ENCODE measurements at regions not wholly inside any gene's neighbourhood (a gene's known extent, or its start where the extent isn't known, plus 50 kb on each side); places are given as distances from the start of the nearest gene placed in this dataset.

- Mint-ChIP-seq H3K36me3 (ENCODE audit: low read depth) (no peaks in the 10 kb centered on the region), H3K4me1 (no peaks in the 10 kb centered on the region), H3K4me3 (no peak overlapping the region), H3K27ac (no peak overlapping the region), H3K27me3 (ENCODE audit: insufficient read depth) (no peaks in the 10 kb centered on the region), H3K9me3 (peaks cover 84% of the 10 kb centered on the region)
- DNase-seq = no peak
- Histone ChIP-seq H3K4me1 (ENCODE audit: control insufficient read depth, insufficient read depth, low read length) (no peaks in the 10 kb centered on the region), H3K9me3 (ENCODE audit: control insufficient read depth, low read length) (peaks cover 81% of the 10 kb centered on the region), H3K36me3 (ENCODE audit: control insufficient read depth, insufficient read depth, low read length) (no peaks in the 10 kb centered on the region), H3K9ac (ENCODE audit: extremely low read depth, low read length, poor library complexity, severe bottlenecking) (no peak overlapping the region), H3K27ac (ENCODE audit: low read depth, low read length) (no peak overlapping the region), H3K4me3 (ENCODE audit: low read length) (no peak overlapping the region), H3K27me3 (ENCODE audit: control insufficient read depth, insufficient read depth, low read length, poor library complexity, severe bottlenecking) (no peaks in the 10 kb centered on the region)
- 73 to 75% methylated on average over 1 to 4 of the region's 4 CpGs for WGBS, 2 experiments (ENCODE audit: insufficient coverage in 1 of 2, insufficient read length in 1 of 2)
- TF ChIP-seq CTCF (conservative IDR thresholded peaks at IDR 0.05) = no peak
Measured at GRCh38 chr20:55881204-55881603, 124.1 kb downstream of the CBLN4 start.

DNA sequence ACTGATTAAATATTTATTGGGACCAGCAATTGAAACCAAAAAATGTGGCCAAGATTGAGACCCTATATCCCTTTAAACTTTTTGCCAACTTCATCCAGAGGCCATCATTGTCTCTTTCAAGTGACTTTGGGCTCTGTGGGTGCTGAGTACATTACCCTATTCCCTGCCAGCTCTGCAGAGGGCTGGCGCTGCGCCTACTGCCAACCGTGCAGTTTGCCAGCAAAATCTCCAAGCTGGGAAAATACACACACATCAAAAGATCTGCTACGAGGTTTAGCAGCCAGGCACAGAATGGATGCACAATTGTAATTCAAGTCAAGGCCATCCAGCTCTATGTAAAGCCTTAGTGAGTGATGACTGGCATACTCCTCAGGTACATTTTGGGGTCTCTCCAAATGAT, 125.0 kb downstream of the CBLN4 start:
- TF ChIP-seq CTCF (conservative IDR thresholded peaks at IDR 0.05) = no peak
- H3K9me3 Mint-ChIP-seq = peaks cover 85% of the 10 kb centered on the region

GRCh38 chr20:55855052-55855451, 150.3 kb downstream of the CBLN4 start:
- Histone ChIP-seq H3K27me3 (ENCODE audit: control insufficient read depth, insufficient read depth, low read length, poor library complexity, severe bottlenecking) (no peaks in the 10 kb centered on the region), H3K4me1 (ENCODE audit: control insufficient read depth, insufficient read depth, low read length) (no peaks in the 10 kb centered on the region), H3K9me3 (ENCODE audit: control insufficient read depth, low read length) (peaks cover 69% of the 10 kb centered on the region), H3K9ac (ENCODE audit: extremely low read depth, low read length, poor library complexity, severe bottlenecking) (no peak overlapping the region), H3K4me3 (ENCODE audit: low read length) (no peak overlapping the region), H3K27ac (ENCODE audit: low read depth, low read length) (no peak overlapping the region), H3K36me3 (ENCODE audit: control insufficient read depth, insufficient read depth, low read length) (no peaks in the 10 kb centered on the region)
- Mint-ChIP-seq H3K4me1 (no peaks in the 10 kb centered on the region), H3K36me3 (ENCODE audit: low read depth) (no peaks in the 10 kb centered on the region), H3K4me3 (no peak overlapping the region), H3K9me3 (peaks cover 62% of the 10 kb centered on the region), H3K27me3 (ENCODE audit: insufficient read depth) (no peaks in the 10 kb centered on the region), H3K27ac (no peak overlapping the region)
- TF ChIP-seq CTCF (conservative IDR thresholded peaks at IDR 0.05) = no peak
- WGBS, 2 experiments (ENCODE audit: insufficient coverage in 1 of 2, insufficient read length in 1 of 2) = 60% methylated on average over 1 of the region's 1 CpG; no CpG with 5 or more reads in 1 of the 2 experiments
- no peak for DNase-seq

More for the DNA sequence above, 125.0 kb downstream of the CBLN4 start:
- no peaks in the 10 kb centered on the region for H3K36me3 Mint-ChIP-seq (ENCODE audit: low read depth)
- no peak overlapping the region for H3K27ac Mint-ChIP-seq
- no peak overlapping the region for H3K9ac ChIP-seq (ENCODE audit: extremely low read depth, low read length, poor library complexity, severe bottlenecking)
- H3K36me3 ChIP-seq (ENCODE audit: control insufficient read depth, insufficient read depth, low read length) = no peaks in the 10 kb centered on the region
- H3K4me3 Mint-ChIP-seq = no peak overlapping the region
- H3K9me3 ChIP-seq (ENCODE audit: control insufficient read depth, low read length) = peaks cover 82% of the 10 kb centered on the region
- H3K4me3 ChIP-seq (ENCODE audit: low read length) = no peak overlapping the region
- H3K27ac ChIP-seq (ENCODE audit: low read depth, low read length) = no peak overlapping the region
- H3K27me3 ChIP-seq (ENCODE audit: control insufficient read depth, insufficient read depth, low read length, poor library complexity, severe bottlenecking) = no peaks in the 10 kb centered on the region
- H3K4me1 Mint-ChIP-seq = no peaks in the 10 kb centered on the region
- DNase-seq = no peak
- H3K27me3 Mint-ChIP-seq (ENCODE audit: insufficient read depth) = no peaks in the 10 kb centered on the region
- no peaks in the 10 kb centered on the region for H3K4me1 ChIP-seq (ENCODE audit: control insufficient read depth, insufficient read depth, low read length)
- 81 to 83% methylated on average over 4 of the region's 4 CpGs for WGBS, 2 experiments (ENCODE audit: insufficient coverage in 1 of 2, insufficient read length in 1 of 2)

All from endodermal cell (in vitro differentiated cells).